ENCODE measurements at regions not wholly inside any gene's neighbourhood (a gene's known extent, or its start where the extent isn't known, plus 50 kb on each side); places are given as distances from the start of the nearest gene placed in this dataset.
A peak's percentile ranks its signal among the peaks of the same experiment; 100 is the strongest.

DNA sequence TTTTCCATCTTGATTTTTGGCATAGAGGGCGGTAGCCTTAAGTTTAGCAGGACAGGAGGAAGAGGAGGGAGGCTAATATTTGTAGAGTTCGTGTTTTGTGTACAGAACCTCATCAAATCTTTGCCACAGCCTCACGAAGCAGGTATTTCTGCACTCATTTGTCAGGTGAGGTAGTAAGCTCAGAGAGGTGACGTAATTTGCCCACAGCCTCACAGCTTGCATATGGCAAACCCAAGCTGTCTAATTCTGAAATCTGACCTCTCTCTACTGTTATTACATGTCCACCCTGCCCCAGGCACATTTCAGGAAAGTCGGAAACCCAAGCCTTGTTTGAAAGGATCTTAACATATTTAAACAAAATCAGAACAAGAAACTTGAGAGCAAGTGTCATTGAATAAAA lies 91.1 kb upstream of the TPM1 start:
- no peak for DNase-seq (ENCODE audit: low read depth)

DNA sequence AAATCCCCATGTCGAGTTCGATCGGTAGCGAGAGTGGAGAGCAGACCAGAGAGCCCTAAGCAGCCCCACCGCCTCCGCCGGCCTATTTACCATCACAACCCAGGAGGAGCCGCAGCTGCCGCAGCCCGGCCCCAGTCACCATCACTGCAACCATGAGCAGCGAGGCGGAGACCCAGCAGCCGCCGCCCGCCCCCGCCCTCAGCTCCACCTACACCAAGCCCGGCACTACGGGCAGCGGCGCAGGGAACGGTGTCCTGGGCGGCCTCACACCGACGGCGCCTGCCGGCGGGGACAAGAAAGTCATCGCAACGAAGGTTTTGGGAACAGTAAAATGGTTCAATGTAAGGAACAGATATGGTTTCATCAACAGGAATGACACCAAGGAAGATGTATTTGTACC lies 89.5 kb upstream of the TPM1 start:
- no peak for DNase-seq (ENCODE audit: low read depth)

DNA sequence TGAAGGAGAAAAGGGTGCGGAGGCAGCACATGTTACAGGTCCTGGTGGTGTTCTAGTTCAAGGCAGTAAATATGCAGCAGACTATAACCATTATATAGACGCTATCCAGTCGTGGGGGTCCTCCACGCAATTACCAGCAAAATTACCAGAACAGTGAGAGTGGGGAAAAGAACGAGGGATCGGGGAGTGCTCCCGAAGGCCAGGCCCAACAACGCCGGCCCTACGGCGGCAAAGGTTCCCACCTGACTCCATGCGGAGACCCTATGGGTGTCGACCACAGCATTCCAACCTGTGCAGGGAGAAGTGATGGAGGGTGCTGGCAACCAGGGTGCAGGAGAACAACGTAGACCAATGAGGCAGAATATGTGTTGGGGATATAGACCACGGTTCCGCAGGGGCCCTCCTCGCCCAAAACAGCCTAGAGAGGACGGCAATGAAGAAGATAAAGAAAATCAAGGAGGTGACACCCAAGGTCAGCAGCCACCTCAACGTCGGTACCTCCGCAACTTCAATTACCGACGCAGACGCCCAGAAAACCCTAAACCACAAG lies 89.0 kb upstream of the TPM1 start:
- DNase-seq (ENCODE audit: low read depth), result no peak

DNA sequence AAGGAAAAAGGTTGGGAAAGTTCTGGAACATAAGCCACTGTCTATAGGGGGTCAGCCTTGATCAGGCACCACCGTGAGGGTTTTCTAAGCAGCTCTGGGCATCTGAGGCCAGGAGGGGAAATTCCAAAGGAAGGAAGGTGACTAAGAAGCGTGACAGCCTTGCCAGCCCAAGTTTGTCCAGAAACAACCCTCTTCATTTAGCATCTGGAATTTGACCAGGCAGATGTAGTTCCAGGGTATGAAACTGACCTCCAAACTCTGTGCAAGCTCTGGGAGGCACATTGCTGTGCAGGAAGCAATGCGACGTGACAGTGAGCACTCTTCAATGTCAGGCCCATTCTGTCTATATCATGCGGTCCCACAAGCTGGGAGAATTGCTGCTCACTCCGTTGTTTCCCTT lies 85.4 kb upstream of the TPM1 start:
- no peak for DNase-seq (ENCODE audit: low read depth)

DNA sequence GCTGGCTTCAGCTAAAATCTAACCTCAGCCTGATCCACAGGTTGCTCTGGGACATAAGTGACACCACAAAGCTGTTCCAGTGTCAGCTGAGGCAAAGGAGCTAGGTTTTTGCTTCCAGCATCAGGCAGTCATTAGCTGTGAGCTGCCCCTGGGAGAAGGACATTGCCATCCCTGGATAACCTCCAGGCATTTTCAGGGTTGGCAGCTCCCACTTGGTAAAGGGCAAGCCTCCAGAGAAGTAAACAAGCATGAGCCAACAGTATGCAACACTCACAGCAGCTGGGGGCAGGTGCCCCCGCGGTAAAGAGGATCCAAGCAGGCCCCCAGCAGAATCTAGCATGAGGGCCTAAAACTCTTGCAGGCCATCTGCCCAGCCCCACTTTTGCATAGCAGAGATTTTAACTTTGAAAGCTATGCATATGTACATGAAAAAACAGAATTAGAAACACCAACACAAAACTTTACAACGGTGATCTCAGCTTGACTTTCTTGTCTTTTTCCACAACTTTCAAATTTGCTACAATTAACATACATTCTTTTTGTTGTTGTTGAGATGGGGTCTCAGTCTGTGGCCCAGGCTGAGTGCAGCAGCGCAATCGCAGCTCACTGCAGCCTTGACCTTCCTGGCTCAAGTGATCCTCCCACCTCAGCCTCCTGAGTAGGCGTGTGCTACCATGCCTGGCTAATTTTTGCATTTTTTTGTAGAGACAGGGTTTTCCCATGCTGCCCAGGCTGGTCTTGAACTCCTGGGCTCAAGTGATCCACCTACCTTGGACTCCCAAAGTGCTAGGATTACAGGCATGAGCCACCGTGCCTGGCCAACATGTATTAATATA lies 83.8 kb upstream of the TPM1 start:
- DNase-seq (ENCODE audit: low read depth), result no peak

DNA sequence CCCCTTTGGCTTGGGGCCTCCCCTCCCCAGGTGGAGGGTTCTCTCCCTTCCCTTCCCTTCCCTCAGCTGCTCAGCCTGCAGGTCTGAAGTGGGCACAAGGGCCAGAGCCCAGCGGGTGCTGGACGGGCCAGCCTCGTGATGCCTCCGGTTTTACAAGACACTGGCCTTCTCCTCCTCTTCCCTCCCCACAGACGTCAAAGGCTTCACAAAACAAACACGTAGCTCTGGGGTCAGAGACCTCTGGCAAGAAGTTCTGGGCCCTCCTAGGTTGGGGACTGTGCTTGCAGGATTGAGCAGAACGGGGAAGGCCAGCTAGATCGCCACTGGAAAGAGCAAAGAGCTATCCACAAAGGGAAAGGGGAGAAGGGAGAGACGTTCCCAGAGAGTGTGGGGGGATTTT lies 81.4 kb upstream of the TPM1 start:
- DNase-seq (ENCODE audit: low read depth), result no peak

DNA sequence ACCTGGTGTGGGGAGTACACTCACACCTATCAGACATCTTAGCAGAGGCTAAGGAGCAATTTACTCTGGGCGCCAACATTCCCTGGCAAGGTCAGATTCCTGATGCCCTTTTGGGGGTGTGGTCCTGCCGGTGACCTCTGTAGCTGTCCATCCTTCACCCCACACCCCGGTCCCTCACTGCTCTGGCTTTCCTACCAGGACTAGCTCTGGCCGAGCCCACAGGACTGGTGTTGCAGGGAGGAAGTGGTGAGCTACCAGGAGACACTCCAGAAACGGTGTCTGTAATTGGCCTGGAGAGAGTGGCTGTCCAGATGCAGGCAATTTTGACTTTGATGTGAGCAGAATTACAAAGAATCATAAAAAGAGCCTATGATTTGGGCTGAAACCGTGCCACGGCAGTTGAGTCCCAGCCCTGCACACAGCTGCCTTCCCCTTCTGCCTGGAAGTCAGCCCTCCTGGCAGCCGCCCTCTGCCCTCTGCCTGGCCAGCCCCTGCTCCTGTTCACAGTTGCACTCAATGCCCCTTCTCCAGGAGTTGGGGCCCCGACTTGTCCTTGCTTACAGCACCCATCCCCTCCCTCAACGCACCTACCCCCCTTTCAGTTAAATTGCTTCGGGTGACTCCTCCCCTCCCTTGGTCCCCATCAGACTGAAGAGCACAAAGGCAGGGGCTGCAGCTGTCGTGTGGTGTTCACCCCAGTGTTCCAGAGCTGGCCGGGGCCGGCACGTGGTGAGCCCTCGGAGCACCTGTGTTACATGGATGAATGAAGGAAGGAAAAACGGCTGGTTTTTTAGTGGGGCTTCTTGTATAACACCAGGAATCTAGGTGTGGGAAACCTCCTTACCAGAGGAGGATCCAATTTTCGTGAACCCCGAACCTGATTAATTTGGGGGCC lies 80.2 kb upstream of the TPM1 start:
- DNase-seq (ENCODE audit: low read depth), result no peak

DNA sequence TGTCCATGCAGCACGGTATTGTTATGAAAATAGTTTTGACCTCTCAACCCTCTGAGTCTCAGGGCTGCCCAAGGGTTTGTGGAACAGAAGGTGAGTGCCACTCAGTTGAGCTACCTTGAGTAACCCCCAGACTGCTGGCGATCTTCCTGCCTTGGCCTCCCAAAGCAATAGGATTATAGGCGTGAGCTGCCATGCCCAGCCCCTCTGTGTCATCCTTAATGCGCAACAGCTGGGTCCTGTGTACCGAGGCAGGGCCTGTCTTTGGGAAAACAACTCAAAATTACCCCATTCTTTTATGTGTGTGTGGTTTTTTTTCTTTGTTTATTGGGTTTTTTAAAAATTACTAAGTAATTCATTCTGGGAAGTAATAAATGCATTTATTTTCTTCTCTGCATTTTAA lies 78.3 kb upstream of the TPM1 start:
- DNase-seq (ENCODE audit: low read depth), result no peak

DNA sequence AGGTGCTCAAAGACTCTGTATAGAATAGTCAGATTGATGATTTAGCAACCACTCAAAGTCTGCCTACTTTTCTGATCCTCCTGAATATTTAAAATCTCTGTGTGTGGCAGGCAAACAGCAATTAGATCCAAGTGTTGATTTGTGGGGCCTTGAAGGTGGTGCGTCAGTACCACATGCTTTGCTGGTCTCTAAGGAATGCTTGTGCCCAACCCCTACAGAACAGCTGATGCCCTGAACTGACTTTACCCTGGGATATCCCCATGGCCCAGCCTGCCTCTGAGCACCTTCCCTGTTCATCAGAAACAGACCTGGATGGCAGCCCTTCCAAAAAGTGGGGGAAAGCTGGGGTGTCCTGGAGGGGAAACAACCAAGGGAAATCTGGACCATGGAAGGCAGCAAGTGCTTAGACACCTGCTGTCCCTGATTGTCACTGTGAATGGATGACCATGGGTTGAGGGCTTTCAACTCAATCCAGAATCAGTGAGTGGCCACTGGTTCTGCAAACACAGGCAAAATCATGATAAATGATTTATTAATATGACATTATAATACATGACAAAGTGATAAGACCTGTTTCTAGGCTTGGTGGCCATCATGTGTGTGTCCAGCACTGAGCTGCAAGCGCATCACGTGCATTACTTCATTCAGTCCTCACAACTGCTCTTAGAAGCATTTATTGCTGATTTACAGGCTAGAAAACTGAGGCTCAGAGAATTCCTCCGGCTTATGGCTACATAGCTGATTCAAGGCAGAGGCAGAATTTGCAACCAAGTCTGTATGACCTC lies 76.1 kb upstream of the TPM1 start:
- DNase-seq (ENCODE audit: low read depth), result no peak

DNA sequence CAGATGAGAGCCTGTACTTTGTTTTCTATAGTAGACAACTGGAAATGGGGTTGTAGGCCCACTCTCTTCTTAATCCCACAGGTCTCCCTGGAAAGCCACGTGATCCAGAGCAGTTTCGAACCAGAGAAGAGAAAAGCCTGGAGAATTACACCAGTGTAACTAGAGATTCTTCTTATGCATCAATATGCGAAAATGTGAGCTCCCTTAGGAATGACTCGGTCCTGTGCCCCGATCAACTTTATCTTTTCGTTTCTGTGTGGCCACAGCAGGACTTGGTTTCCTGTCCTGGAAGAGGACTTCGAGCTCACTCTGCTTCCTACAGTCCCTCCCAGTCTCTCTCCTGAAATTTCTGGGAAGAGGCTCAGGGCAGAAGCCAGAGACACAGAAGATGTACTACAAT lies 73.8 kb upstream of the TPM1 start:
- DNase-seq (ENCODE audit: low read depth), result no peak

DNA sequence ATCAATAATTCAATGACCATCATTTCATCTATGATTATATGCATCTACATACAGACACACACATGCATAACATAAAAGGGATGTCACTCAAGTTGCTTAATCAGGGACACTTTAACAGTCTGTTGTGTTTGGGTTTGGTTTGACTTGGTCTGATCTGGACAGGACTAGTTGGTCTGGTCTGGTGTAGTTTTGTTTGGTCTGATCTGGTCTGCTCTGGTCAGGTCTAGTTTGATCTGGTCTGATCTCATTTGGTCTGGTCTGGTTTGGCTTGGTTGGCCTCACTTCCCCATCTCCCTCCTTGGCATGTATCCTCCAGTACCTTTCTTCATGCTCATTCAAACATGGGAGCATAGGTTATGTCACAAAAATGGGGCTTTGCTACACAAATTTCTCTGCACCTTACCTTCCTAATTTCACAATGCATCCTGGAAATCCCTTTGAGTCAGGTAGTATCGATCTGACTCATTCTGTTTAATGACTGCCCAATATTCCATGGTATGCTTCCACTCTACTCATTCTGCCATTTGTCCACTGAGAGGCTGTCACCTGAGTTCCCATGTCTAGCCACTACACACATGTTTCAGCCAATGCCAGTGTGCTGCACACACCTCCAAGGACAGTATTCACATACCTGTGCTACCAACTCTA lies 73.0 kb upstream of the TPM1 start:
- DNase-seq (ENCODE audit: low read depth), result no peak

DNA sequence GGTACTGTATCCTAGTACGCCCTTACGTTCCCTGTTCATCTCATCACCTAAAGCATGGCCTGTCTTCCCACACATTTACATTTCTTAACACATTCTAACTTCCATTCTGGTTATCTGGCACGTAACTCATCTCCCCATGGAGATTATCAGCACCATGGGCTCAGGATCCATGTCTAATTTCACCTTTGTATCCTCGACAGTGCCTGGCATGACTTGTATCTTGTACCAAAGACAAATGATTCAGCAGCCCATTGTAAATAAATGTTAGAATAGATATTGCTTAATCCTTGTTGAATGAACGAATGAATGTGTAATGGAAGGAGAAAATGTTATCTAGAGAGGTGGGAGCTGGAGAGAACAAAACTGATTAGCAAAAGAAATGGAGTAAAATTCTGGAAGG lies 69.7 kb upstream of the TPM1 start:
- DNase-seq (ENCODE audit: low read depth), result no peak

DNA sequence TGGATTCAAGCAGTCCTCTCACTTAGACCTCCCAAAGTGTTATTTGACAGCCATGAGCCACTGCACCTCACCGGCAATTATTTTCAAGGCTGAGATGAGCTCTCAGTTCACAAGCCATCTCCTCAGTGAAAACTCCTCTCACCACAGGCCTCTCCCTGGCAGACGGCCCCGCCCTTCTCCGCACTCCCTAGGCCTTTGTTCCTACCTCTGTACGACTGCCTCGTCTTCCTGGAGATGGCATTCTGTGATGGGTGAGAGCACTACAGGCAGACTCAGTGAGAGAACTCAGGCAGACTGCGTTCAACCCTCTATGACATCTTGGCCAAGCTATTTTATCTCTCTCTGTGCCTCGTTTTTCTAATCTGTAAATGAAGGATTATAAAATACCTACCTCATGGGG lies 67.0 kb upstream of the TPM1 start:
- no peak for DNase-seq (ENCODE audit: low read depth)

DNA sequence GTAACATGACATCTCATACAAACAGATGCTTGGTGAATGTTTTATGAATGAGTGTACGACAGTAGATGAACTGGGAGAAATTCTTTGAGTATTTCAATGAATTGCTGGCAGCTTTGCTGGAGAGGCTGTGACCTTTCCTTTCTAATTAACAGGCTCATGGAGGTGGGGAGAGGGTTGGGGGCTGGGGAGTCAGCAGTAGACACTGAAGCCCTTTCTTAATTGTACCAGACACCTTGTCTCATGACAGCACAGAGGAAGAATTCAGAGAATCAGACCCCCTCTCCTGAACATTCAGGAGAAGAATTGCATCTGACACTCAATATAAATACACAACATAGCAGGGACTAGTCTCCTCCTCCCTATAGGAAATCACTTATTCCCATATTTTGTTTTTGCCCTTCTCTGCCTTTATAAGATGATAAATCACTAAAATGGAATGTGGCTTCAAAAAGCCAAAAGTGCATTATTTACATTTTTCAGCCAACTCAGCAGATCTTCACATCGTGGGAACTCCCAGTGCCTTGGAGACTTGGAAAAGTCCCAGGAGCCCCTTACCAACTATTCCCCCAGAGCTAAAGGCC lies 66.2 kb upstream of the TPM1 start:
- DNase-seq (ENCODE audit: low read depth), result peak; percentile 43

DNA sequence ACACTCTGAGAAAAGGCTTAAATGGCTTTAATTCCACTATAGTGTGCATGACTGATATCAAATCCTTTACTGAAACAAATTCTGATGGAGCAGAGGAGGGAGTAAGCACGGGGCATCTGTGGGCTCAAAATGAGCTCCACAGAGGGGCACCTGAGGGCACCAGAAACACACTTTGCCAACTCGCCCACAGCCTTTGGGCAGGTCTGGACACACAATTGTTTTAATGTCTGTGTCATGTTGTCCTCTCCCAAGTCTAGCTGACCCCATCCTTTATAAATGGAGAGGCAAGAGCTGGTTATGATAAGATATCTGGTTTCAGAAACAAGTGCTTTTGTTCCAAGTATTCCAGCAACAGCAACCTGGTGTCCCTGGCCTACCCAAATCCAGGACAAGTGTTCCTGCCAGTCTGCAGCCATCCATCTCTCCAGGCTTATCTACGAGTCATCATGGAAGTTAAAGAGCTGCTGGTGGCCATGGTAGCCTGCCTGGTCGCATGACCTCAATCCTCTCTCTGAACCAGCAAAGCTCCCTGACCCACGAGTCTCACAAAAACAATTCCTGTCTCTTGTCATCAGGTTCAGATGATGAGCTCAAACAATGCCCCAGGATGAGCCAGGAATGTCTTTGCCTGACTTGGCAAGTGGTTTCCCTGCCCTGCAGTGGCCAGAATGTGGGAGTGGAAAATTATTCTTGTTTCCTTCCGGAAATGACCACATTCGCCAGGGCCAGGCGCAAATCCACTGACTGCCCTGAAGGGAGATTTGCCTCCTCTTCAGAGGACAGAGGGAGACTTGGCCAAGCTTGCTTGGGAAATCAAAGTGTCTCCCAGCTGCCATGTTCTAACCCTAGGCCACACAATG lies 64.4 kb upstream of the TPM1 start:
- no peak for DNase-seq (ENCODE audit: low read depth)

DNA sequence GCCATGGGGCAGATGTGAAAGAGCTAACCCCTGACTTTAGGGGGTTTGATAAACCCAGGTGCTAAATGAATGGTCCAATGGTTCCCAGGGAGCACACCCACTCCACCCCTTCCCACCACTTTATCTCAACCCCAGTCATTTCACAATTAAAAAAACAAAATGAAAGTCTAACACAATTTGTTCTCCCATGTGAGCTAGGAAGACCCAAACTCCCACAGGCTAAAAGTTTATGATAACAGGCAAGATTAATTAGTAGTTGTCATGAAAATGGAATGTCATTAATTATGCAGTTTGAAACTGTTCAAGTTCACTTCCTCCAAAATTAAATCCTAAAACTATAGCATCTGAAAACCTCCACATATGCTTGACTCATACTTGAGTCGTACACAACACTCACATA lies 63.3 kb upstream of the TPM1 start:
- no peak for DNase-seq (ENCODE audit: low read depth)

DNA sequence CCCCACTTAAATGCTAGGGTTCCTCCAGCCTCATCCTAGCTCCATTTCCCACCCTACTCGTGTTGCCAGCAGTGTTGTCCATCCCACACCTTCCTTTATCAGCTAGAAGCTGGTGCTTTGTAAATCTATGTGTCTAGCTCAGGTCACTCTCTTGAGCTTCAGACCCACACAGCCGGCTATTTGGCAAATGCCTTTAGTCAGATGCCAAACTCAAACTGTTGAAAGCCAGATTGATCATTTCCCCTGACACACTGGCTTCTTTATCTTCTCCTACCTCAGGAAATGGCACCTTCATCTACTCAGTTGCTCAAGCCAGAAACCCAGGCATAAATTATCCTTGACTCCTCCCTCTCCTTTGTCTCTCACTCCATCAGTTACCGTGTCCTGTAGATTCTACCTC lies 61.5 kb upstream of the TPM1 start:
- no peak for DNase-seq (ENCODE audit: low read depth)

DNA sequence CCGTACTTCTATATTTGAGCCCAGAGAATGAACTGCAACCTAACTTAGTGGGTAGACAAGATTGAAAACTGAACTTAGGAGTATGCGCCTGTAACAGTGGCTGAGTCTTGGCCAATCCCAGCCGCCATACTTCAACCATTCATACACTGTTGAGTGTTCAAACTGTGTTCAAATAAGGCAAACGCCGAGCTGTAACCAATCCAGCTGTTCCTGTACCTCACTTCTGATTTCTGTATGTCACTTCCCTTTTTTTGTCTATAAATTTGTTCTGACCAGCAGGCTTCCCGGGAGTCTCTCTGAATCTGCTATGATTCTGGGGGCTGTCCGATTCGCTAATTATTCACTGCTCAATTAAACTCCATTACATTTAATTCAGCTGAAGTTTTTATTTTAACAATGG lies 58.6 kb upstream of the TPM1 start:
- no peak for DNase-seq (ENCODE audit: low read depth)

DNA sequence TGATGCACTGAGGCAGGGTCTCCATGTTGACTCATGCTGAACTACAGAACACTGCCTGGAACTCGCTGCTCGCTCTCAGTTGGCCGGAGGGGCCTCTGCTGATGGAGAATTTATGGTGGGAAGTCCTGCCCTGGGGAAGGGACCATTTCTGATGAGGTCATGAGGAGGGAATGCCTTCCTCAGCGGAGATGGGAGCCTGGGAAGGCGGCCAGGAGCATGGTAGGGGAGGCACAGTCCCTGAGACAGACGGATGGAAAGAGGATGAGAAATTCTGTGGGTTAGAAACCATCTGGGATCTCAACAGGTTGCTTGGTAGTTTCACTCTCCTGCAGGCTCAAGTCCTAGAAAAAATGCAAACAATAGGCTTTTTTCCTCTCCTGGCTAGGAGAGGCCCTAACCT lies 56.8 kb upstream of the TPM1 start:
- peak; percentile 68 for DNase-seq (ENCODE audit: low read depth)

DNA sequence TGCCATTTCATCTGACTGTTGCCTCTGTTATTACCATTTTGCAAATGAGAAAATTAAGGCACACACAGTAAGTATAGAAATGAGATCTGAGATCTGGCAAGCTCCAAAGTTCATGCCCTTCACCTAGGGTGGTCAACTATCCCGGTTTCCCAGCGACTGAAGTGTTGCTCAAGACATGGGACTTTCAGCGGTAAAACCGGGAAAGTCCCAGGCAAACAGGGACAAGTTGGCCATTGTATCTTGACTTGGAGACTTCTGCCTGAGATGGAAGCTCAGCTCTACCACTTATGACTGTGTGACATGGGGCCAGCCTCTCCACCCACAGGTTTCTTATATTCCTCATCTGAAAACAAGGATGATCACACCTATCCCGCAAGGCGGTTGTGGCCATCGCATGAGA lies 55.6 kb upstream of the TPM1 start:
- no peak for DNase-seq (ENCODE audit: low read depth)

DNA sequence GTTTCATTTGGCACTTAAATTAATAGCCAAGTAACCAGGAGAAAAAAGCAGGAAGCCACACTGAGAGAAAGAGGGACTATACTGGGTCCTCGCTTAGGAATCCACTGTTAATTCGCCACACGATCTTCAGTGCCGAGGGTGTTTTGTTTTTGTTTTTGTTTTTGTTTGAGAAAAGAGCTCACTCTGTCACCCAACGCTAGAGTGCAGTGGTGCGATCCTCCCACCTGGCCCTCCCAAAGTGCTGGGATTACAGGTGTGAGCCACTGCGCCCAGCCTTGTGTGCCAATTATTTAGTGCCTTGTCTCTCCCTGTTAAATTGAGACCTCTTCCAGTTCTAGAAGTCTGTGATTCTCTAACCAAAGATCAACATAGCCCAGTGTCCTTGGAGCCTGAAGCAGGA lies 53.8 kb upstream of the TPM1 start:
- no peak for DNase-seq (ENCODE audit: low read depth)

Measured in non-pigmented ciliary epithelial cell (primary cell).